Non-pigmented ciliary epithelial cell (primary cell): ENCODE measurements at regions not wholly inside any gene's neighbourhood (a gene's known extent, or its start where the extent isn't known, plus 50 kb on each side); places are given as distances from the start of the nearest gene placed in this dataset.

Experiments used
- DNase-seq: peaks from one replicate; pipeline ENCODE4 v3.0.0-alpha.2; 2010; ENCODE audit warnings: low read depth

- no peak for DNase-seq
These were observed 356.0 kb downstream of the C16orf95 start for GRCh38 chr16:86961171-86961601.

GRCh38 chr16:86962259-86962658, 354.9 kb downstream of the C16orf95 start:
- DNase-seq = no peak

- DNase-seq = no peak
These were observed 354.3 kb downstream of the C16orf95 start for GRCh38 chr16:86962913-86963312.

GRCh38 chr16:86963600-86964575, 353.3 kb downstream of the C16orf95 start:
- no peak for DNase-seq

- no peak for DNase-seq
These were observed 352.4 kb downstream of the C16orf95 start for GRCh38 chr16:86964796-86965241.

GRCh38 chr16:86965331-86965730, 351.9 kb downstream of the C16orf95 start:
- DNase-seq = no peak

GRCh38 chr16:86965840-86966550, 351.2 kb downstream of the C16orf95 start:
- DNase-seq = no peak

- no peak for DNase-seq
These were observed 350.4 kb downstream of the C16orf95 start for GRCh38 chr16:86966777-86967176.

- DNase-seq = no peak
These were observed 348.3 kb downstream of the C16orf95 start for GRCh38 chr16:86968866-86969265.

- no peak for DNase-seq
These were observed 347.5 kb downstream of the C16orf95 start for GRCh38 chr16:86969716-86970115.

- no peak for DNase-seq
These were observed 346.9 kb downstream of the C16orf95 start for GRCh38 chr16:86970279-86970678.

GRCh38 chr16:86970726-86971125, 346.5 kb downstream of the C16orf95 start:
- DNase-seq = no peak

GRCh38 chr16:86971251-86971650, 345.9 kb downstream of the C16orf95 start:
- no peak for DNase-seq

- no peak for DNase-seq
These were observed 343.1 kb downstream of the C16orf95 start for GRCh38 chr16:86974120-86974519.

GRCh38 chr16:86975445-86975844, 341.7 kb downstream of the C16orf95 start:
- DNase-seq = peak; percentile 77

- no peak for DNase-seq
These were observed 340.0 kb downstream of the C16orf95 start for GRCh38 chr16:86977076-86977676.

GRCh38 chr16:86978445-86979030, 338.7 kb downstream of the C16orf95 start:
- no peak for DNase-seq

GRCh38 chr16:86979061-86979460, 338.1 kb downstream of the C16orf95 start:
- DNase-seq = no peak

GRCh38 chr16:86979984-86980553, 337.1 kb downstream of the C16orf95 start:
- no peak for DNase-seq

GRCh38 chr16:86980644-86981043, 336.5 kb downstream of the C16orf95 start:
- DNase-seq = no peak

GRCh38 chr16:86982347-86982596, 334.9 kb downstream of the C16orf95 start:
- DNase-seq = no peak

GRCh38 chr16:86982912-86983311, 334.3 kb downstream of the C16orf95 start:
- no peak for DNase-seq
